ENCODE measurements at regions not wholly inside any gene's neighbourhood (a gene's known extent, or its start where the extent isn't known, plus 50 kb on each side); places are given as distances from the start of the nearest gene placed in this dataset.

GRCh38 chr3:181969925-181970324 lies 258.2 kb downstream of the SOX2 start:
- in situ Hi-C loops (cut with MboI) = no loop called here
- H3K9ac ChIP-seq = no peak overlapping the region
- H3K9me3 ChIP-seq (ENCODE audit: low read depth) = peaks cover 2% of the 10 kb centered on the region
- H3K4me1 ChIP-seq (ENCODE audit: insufficient read depth) = no peaks in the 10 kb centered on the region
- H3F3A ChIP-seq (ENCODE audit: insufficient read depth) = no peaks in the 10 kb centered on the region
- no peaks in the 10 kb centered on the region for H3K9me2 ChIP-seq (ENCODE audit: insufficient read depth)
- TF ChIP-seq EZH2phosphoT487 (IDR thresholded peaks at IDR 0.05; ENCODE audit: insufficient read depth, low read depth) (no peak), EZH2 (IDR thresholded peaks at IDR 0.05; ENCODE audit: insufficient read depth, poor library complexity, severe bottlenecking) (no peak)
- no peak overlapping the region for H3K27ac ChIP-seq
- 7 to 14% methylated on average over 3 of the region's 3 CpGs for WGBS, 2 experiments (ENCODE audit: low coverage in 1 of 2, low lambda C conversion rate in 2 of 2, missing lambda C conversion rate in 2 of 2)
- H3K4me2 ChIP-seq (ENCODE audit: unreplicated experiment) = no peak overlapping the region
- DNase-seq = no peak
- no peaks in the 10 kb centered on the region for H4K20me1 ChIP-seq (ENCODE audit: insufficient read depth)
- no peaks in the 10 kb centered on the region for H3K79me2 ChIP-seq (ENCODE audit: insufficient read depth)
- no peak overlapping the region for H2AFZ ChIP-seq
- no peaks in the 10 kb centered on the region for H3K27me3 ChIP-seq (replicated peaks; ENCODE audit: insufficient read depth)
- H3K4me3 ChIP-seq = no peak overlapping the region
- no peaks in the 10 kb centered on the region for H3K36me3 ChIP-seq (ENCODE audit: low read depth)

- no peaks in the 10 kb centered on the region for H3K36me3 ChIP-seq (ENCODE audit: low read depth)
- no peak overlapping the region for H3K4me2 ChIP-seq (ENCODE audit: unreplicated experiment)
- no peak overlapping the region for H3K27ac ChIP-seq
- H3K9me2 ChIP-seq (ENCODE audit: insufficient read depth) = no peaks in the 10 kb centered on the region
- TF ChIP-seq EZH2 (IDR thresholded peaks at IDR 0.05; ENCODE audit: insufficient read depth, poor library complexity, severe bottlenecking) (no peak), EZH2phosphoT487 (IDR thresholded peaks at IDR 0.05; ENCODE audit: insufficient read depth, low read depth) (no peak)
- no peaks in the 10 kb centered on the region for H3F3A ChIP-seq (ENCODE audit: insufficient read depth)
- no peak for DNase-seq
- H4K20me1 ChIP-seq (ENCODE audit: insufficient read depth) = no peaks in the 10 kb centered on the region
- no peak overlapping the region for H2AFZ ChIP-seq
- in situ Hi-C loops (cut with MboI) = no loop called here
- H3K4me3 ChIP-seq = no peak overlapping the region
- no peaks in the 10 kb centered on the region for H3K4me1 ChIP-seq (ENCODE audit: insufficient read depth)
- H3K9me3 ChIP-seq (ENCODE audit: low read depth) = peaks cover 2% of the 10 kb centered on the region
- H3K27me3 ChIP-seq (replicated peaks; ENCODE audit: insufficient read depth) = no peaks in the 10 kb centered on the region
- H3K9ac ChIP-seq = no peak overlapping the region
- WGBS, 2 experiments (ENCODE audit: low coverage in 1 of 2, low lambda C conversion rate in 2 of 2, missing lambda C conversion rate in 2 of 2) = 13 to 20% methylated on average over 2 of the region's 2 CpGs
- H3K79me2 ChIP-seq (ENCODE audit: insufficient read depth) = no peaks in the 10 kb centered on the region
Measured at GRCh38 chr3:181971424-181971823, 259.7 kb downstream of the SOX2 start.

GRCh38 chr3:181974198-181974597 lies 262.5 kb downstream of the SOX2 start:
- Histone ChIP-seq H3K4me2 (ENCODE audit: unreplicated experiment) (no peak overlapping the region), H2AFZ (no peak overlapping the region), H3K9me2 (ENCODE audit: insufficient read depth) (no peaks in the 10 kb centered on the region), H3K27me3 (replicated peaks; ENCODE audit: insufficient read depth) (no peaks in the 10 kb centered on the region), H3K79me2 (ENCODE audit: insufficient read depth) (no peaks in the 10 kb centered on the region), H3K4me3 (no peak overlapping the region), H3K36me3 (ENCODE audit: low read depth) (no peaks in the 10 kb centered on the region), H4K20me1 (ENCODE audit: insufficient read depth) (no peaks in the 10 kb centered on the region), H3K9me3 (ENCODE audit: low read depth) (peaks cover 2% of the 10 kb centered on the region), H3F3A (ENCODE audit: insufficient read depth) (no peaks in the 10 kb centered on the region), H3K27ac (no peak overlapping the region), H3K4me1 (ENCODE audit: insufficient read depth) (no peaks in the 10 kb centered on the region), H3K9ac (no peak overlapping the region)
- in situ Hi-C loops (cut with MboI) = no loop called here
- 47 to 57% methylated on average over 2 of the region's 2 CpGs for WGBS, 2 experiments (ENCODE audit: low coverage in 1 of 2, low lambda C conversion rate in 2 of 2, missing lambda C conversion rate in 2 of 2)
- TF ChIP-seq EZH2phosphoT487 (IDR thresholded peaks at IDR 0.05; ENCODE audit: insufficient read depth, low read depth) = no peak
- no peak for DNase-seq

- no peaks in the 10 kb centered on the region for H3F3A ChIP-seq (ENCODE audit: insufficient read depth)
- no peak for TF ChIP-seq EZH2phosphoT487 (IDR thresholded peaks at IDR 0.05; ENCODE audit: insufficient read depth, low read depth)
- TF ChIP-seq EZH2 (IDR thresholded peaks at IDR 0.05; ENCODE audit: insufficient read depth, poor library complexity, severe bottlenecking) = no peak
- DNase-seq = no peak
- H4K20me1 ChIP-seq (ENCODE audit: insufficient read depth) = no peaks in the 10 kb centered on the region
- H3K4me1 ChIP-seq (ENCODE audit: insufficient read depth) = no peaks in the 10 kb centered on the region
- H3K9me3 ChIP-seq (ENCODE audit: low read depth) = no peaks in the 10 kb centered on the region
- no peak overlapping the region for H3K4me2 ChIP-seq (ENCODE audit: unreplicated experiment)
- no peaks in the 10 kb centered on the region for H3K79me2 ChIP-seq (ENCODE audit: insufficient read depth)
- no peak overlapping the region for H3K4me3 ChIP-seq
- H3K27ac ChIP-seq = no peak overlapping the region
- H3K9ac ChIP-seq = no peak overlapping the region
- H3K27me3 ChIP-seq (replicated peaks; ENCODE audit: insufficient read depth) = no peaks in the 10 kb centered on the region
- in situ Hi-C loops (cut with MboI) = no loop called here
- no peak overlapping the region for H2AFZ ChIP-seq
- 4 to 6% methylated on average over 1 of the region's 1 CpG for WGBS, 2 experiments (ENCODE audit: low coverage in 1 of 2, low lambda C conversion rate in 2 of 2, missing lambda C conversion rate in 2 of 2)
- no peaks in the 10 kb centered on the region for H3K9me2 ChIP-seq (ENCODE audit: insufficient read depth)
- H3K36me3 ChIP-seq (ENCODE audit: low read depth) = no peaks in the 10 kb centered on the region
Measured at GRCh38 chr3:181976526-181976925, 264.8 kb downstream of the SOX2 start.

- Histone ChIP-seq H3K4me1 (ENCODE audit: insufficient read depth) (no peaks in the 10 kb centered on the region), H3K36me3 (ENCODE audit: low read depth) (no peaks in the 10 kb centered on the region), H3K4me2 (ENCODE audit: unreplicated experiment) (no peak overlapping the region), H3K79me2 (ENCODE audit: insufficient read depth) (no peaks in the 10 kb centered on the region), H3K9me3 (ENCODE audit: low read depth) (no peaks in the 10 kb centered on the region), H3K9ac (no peak overlapping the region), H3K27ac (no peak overlapping the region), H3K4me3 (no peak overlapping the region), H3F3A (ENCODE audit: insufficient read depth) (no peaks in the 10 kb centered on the region), H4K20me1 (ENCODE audit: insufficient read depth) (no peaks in the 10 kb centered on the region), H3K27me3 (replicated peaks; ENCODE audit: insufficient read depth) (no peaks in the 10 kb centered on the region), H2AFZ (no peak overlapping the region), H3K9me2 (ENCODE audit: insufficient read depth) (no peaks in the 10 kb centered on the region)
- in situ Hi-C loops (cut with MboI) = no loop called here
- 5 to 6% methylated on average over 2 of the region's 2 CpGs for WGBS, 2 experiments (ENCODE audit: low coverage in 1 of 2, low lambda C conversion rate in 2 of 2, missing lambda C conversion rate in 2 of 2)
- DNase-seq = no peak
- no peak for TF ChIP-seq EZH2 (IDR thresholded peaks at IDR 0.05; ENCODE audit: insufficient read depth, poor library complexity, severe bottlenecking)
Measured at GRCh38 chr3:181985386-181985785, 273.7 kb downstream of the SOX2 start.

Measured in GM23248 (cell line).